PFSK-1 (cell line): ENCODE measurements at regions not wholly inside any gene's neighbourhood (a gene's known extent, or its start where the extent isn't known, plus 50 kb on each side); places are given as distances from the start of the nearest gene placed in this dataset.

Experiments used
- FOXP2 ChIP-seq: optimal IDR thresholded peaks from 2 replicates; pipeline ENCODE3; 2011; ENCODE audit warnings: borderline replicate concordance, control low read depth, inconsistent platforms; ENCODE audit not compliant: insufficient read depth; ENCODE audit errors: extremely low read length, extremely low read depth
- POLR2AphosphoS5 ChIP-seq: IDR thresholded peaks from 2 replicates; pipeline ENCODE4 v1.6.1; 2012; ENCODE audit warnings: low read depth, mild to moderate bottlenecking, control low read depth, low read length, moderate library complexity
- SIN3A ChIP-seq: IDR thresholded peaks from 2 replicates; pipeline ENCODE4 v1.6.1; 2012; ENCODE audit warnings: mild to moderate bottlenecking, low read length, moderate library complexity, borderline replicate concordance; ENCODE audit not compliant: insufficient read depth
- TAF1 ChIP-seq: IDR thresholded peaks from 2 replicates; pipeline ENCODE4 v1.6.1; 2012; ENCODE audit warnings: low read length, control low read depth, borderline replicate concordance; ENCODE audit not compliant: insufficient read depth
- TF ChIP-seq, protein P1 (sequence below), 2 experiments: IDR thresholded peaks; 2 replicates each; pipeline versions ENCODE4 v1.6.1 to v1.8.0; 2011 to 2012; ENCODE audit warnings: low read depth in 2 of 2, low read length in 2 of 2, control low read depth in 1 of 2, inconsistent platforms in 1 of 2, mild to moderate bottlenecking in 1 of 2, moderate library complexity in 1 of 2; ENCODE audit not compliant: insufficient read depth in 1 of 2

GRCh38 chr11:28529046-28529445 lies 420.9 kb downstream of the METTL15 start:
- TF ChIP-seq, protein P1, sequence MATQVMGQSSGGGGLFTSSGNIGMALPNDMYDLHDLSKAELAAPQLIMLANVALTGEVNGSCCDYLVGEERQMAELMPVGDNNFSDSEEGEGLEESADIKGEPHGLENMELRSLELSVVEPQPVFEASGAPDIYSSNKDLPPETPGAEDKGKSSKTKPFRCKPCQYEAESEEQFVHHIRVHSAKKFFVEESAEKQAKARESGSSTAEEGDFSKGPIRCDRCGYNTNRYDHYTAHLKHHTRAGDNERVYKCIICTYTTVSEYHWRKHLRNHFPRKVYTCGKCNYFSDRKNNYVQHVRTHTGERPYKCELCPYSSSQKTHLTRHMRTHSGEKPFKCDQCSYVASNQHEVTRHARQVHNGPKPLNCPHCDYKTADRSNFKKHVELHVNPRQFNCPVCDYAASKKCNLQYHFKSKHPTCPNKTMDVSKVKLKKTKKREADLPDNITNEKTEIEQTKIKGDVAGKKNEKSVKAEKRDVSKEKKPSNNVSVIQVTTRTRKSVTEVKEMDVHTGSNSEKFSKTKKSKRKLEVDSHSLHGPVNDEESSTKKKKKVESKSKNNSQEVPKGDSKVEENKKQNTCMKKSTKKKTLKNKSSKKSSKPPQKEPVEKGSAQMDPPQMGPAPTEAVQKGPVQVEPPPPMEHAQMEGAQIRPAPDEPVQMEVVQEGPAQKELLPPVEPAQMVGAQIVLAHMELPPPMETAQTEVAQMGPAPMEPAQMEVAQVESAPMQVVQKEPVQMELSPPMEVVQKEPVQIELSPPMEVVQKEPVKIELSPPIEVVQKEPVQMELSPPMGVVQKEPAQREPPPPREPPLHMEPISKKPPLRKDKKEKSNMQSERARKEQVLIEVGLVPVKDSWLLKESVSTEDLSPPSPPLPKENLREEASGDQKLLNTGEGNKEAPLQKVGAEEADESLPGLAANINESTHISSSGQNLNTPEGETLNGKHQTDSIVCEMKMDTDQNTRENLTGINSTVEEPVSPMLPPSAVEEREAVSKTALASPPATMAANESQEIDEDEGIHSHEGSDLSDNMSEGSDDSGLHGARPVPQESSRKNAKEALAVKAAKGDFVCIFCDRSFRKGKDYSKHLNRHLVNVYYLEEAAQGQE (IDR thresholded peaks at IDR 0.05; ENCODE audit: insufficient read depth in 1 of 2, low read depth in 2 of 2, low read length in 2 of 2) = no peak
- TF ChIP-seq TAF1 (no peak), FOXP2 (no peak), POLR2AphosphoS5 (no peak), SIN3A (no peak)

DNA sequence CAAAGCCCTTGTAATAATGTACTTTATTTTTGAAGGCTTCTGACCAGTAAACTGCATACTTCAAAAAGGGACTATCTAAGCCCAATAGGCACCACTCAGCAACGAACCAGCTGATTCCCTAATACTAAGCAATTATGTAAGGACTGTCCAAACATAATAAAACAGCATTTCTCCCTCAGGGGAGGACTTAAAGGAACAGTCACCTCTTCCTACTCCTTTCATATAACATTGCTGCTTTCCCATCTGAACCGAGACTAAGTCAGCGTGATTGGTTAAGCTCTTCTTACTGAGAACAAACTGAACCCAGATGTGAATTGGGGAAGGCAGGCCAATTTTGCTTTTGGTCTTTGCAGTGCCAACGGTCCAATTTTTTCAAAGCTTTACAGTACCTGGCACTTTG lies 420.0 kb downstream of the METTL15 start:
- no peak for TF ChIP-seq SIN3A
- no peak for TF ChIP-seq FOXP2
- TF ChIP-seq POLR2AphosphoS5 = no peak
- no peak for TF ChIP-seq TAF1
- TF ChIP-seq, protein P1 (IDR thresholded peaks at IDR 0.05; ENCODE audit: insufficient read depth in 1 of 2, low read depth in 2 of 2, low read length in 2 of 2) = no peak

DNA sequence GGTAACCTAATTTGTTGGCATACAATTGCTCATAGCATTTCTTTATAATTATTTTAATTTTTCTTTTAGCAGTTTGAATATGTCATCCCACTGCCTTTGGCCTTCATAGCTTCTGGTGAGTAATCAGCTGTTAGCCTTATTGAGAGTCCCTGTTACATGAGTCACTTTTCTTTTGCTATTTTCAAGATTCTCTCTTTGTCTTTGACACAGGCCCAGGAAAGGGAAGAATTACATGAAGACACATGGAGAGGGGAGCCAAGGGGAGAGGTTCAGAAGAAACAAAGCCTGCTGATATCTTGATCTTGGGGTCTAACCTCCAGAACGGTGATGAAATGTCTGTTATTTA lies 418.2 kb downstream of the METTL15 start:
- no peak for TF ChIP-seq POLR2AphosphoS5

DNA sequence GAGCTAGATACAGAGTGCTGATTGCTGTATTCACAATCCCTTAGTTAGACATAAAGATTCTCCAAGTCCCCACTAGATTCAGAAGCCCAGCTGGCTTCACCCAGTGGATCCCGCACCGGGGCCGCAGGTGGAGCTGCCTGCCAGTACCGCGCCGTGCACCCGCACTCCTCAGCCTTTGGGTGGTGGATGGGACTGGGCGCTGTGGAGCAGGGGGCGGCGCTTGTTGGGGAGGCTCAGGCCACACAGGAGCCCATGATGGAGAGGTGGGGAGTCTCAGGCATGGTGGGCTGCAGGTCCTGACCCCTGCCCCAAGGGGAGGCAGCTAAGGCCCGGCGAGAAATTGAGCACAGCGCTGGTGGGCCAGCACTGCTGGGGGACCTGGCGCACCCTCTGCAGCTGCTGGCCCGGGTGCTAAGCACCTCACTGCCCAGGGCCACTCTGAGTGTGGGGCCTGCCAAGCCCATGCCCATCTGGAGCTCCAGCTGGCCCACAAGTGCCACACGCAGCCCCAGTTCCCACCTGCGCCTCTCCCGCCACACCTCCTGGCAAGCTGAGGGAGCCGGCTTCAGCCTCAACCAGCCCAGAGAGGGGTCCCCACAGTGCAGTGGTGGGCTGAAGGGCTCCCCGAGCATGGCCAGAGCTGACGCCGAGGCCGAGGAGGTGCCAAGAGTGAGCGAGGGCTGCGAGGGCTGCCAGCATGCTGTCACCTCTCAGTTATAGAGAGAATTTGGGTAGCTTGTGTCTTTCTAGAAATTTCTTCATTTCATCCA lies 417.6 kb downstream of the METTL15 start:
- TF ChIP-seq SIN3A = no peak
- TF ChIP-seq POLR2AphosphoS5 = no peak
- no peak for TF ChIP-seq FOXP2
- no peak for TF ChIP-seq TAF1
- TF ChIP-seq, protein P1 (IDR thresholded peaks at IDR 0.05; ENCODE audit: insufficient read depth in 1 of 2, low read depth in 2 of 2, low read length in 2 of 2) = no peak

DNA sequence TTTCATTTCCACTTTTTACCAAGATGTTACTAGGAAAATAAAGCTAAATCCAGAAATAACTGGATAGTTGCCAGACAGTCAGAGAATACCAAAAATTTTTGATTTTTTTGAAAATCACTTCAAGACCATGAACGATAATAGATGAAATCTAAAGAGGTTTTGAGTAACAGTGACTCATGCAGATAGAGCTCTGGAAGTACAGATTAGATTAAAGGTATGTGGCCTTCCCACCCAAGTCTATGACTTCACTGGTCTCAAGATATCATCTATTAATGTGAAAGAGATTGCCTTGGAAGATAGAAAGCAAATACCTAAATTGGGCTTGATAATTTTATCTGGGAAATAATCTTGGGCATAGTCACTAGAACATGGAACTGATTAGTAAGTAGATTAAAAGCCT lies 415.9 kb downstream of the METTL15 start:
- TF ChIP-seq POLR2AphosphoS5 (no peak), FOXP2 (no peak), SIN3A (no peak), TAF1 (no peak)
- TF ChIP-seq, protein P1 (IDR thresholded peaks at IDR 0.05; ENCODE audit: insufficient read depth in 1 of 2, low read depth in 2 of 2, low read length in 2 of 2) = no peak
